ENCODE measurements at regions not wholly inside any gene's neighbourhood (a gene's known extent, or its start where the extent isn't known, plus 50 kb on each side); places are given as distances from the start of the nearest gene placed in this dataset.
"Not testable (repeated sequence)": the region's sequence is repeated elsewhere in the genome, so short reads cannot be mapped to it uniquely, and the experiment has no call there.

DNA sequence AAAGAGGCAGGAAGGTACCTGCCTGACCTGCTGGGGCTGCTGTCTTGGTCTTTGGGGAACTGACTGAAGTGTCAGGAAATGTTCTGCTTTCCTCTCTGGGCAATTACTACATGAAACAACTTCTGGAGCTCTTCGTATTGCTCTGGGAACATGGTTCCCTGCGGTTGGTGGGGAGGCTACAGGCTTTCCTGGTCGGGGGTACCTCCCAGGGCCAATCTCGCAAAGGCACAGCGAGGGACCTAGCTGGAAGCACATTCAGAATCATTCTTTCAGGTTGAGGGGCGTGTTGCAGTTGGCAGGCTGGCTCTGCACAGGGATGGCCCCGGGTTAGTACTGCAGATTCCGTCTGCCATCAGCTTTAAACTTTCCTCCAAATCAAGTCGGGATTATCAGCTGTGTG, 88.9 kb upstream of the RANBP3L start:
- no peaks in the 10 kb centered on the region for H3K36me3 ChIP-seq (ENCODE audit: control insufficient read depth in 1 of 2, insufficient read depth in 2 of 2, low read length in 2 of 2)
- no peak overlapping the region for H3K4me3 ChIP-seq (ENCODE audit: low read depth in 1 of 2, low read length in 2 of 2)
- no peak overlapping the region for H3K27ac ChIP-seq (ENCODE audit: low read length)
- peaks cover 0 to 7% of the 10 kb centered on the region in 2 donors for H3K4me1 ChIP-seq (ENCODE audit: control insufficient read depth in 1 of 2, insufficient read depth in 2 of 2, low read length in 2 of 2)
- H3K27me3 ChIP-seq (ENCODE audit: low read depth, low read length), result no peaks in the 10 kb centered on the region
- no peaks in the 10 kb centered on the region for H3K9me3 ChIP-seq (ENCODE audit: control insufficient read depth in 1 of 2, low read length in 2 of 2)

DNA sequence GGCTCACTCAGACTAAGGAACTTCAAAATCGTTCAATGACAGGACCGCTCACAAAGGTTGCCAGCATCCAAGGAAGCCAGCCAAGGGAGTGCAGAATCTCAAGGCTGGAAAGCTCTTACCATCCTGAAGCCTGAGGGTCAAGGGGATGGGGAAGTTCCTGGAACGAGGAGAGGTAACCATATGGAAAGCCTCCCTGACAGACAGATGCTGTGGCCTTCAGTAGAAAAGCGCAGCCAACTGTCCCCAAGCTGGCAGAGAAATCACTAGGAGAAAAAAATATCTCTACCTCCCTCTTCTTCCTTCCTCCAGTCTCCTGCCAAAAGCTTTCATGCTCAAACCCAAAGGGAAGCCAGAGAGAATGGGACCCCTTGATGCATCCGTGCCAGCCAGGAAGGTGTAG, 90.5 kb upstream of the RANBP3L start:
- H3K36me3 ChIP-seq (ENCODE audit: control insufficient read depth in 1 of 2, insufficient read depth in 2 of 2, low read length in 2 of 2), result no peaks in the 10 kb centered on the region
- H3K4me3 ChIP-seq (ENCODE audit: low read depth in 1 of 2, low read length in 2 of 2), result no peak overlapping the region
- no peaks in the 10 kb centered on the region for H3K27me3 ChIP-seq (ENCODE audit: low read depth, low read length)
- H3K27ac ChIP-seq (ENCODE audit: low read length), result peak overlapping the region; percentile 1
- no peaks in the 10 kb centered on the region for H3K9me3 ChIP-seq (ENCODE audit: control insufficient read depth in 1 of 2, low read length in 2 of 2)
- H3K4me1 ChIP-seq (ENCODE audit: control insufficient read depth in 1 of 2, insufficient read depth in 2 of 2, low read length in 2 of 2), result peaks cover 0 to 10% of the 10 kb centered on the region in 2 donors

DNA sequence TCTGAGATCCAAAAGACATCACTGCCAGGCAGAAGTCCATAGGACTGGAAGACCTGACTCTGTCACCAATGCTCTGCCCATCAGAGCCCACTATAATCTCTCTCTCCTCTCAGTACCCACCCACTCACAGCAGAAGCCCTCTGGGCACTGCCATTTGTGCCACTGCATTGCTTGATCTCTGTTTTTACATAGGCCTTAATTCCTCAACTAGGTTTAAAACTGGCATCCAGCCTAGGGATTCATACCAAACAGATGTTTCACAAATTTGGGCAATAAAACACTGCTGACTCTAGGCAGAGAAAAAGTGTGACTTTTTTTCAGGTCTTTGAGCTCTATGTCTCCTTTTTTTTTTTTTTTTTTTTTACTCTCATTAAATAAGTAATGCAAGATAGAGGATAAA, 91.1 kb upstream of the RANBP3L start:
- Histone ChIP-seq H3K4me1 (ENCODE audit: control insufficient read depth in 1 of 2, insufficient read depth in 2 of 2, low read length in 2 of 2) (peaks cover 0 to 15% of the 10 kb centered on the region in 2 donors), H3K27me3 (ENCODE audit: low read depth, low read length) (no peaks in the 10 kb centered on the region), H3K36me3 (ENCODE audit: control insufficient read depth in 1 of 2, insufficient read depth in 2 of 2, low read length in 2 of 2) (no peaks in the 10 kb centered on the region), H3K9me3 (ENCODE audit: control insufficient read depth in 1 of 2, low read length in 2 of 2) (no peaks in the 10 kb centered on the region), H3K27ac (ENCODE audit: low read length) (peak overlapping the region; percentile 1), H3K4me3 (ENCODE audit: low read depth in 1 of 2, low read length in 2 of 2) (no peak overlapping the region)

DNA sequence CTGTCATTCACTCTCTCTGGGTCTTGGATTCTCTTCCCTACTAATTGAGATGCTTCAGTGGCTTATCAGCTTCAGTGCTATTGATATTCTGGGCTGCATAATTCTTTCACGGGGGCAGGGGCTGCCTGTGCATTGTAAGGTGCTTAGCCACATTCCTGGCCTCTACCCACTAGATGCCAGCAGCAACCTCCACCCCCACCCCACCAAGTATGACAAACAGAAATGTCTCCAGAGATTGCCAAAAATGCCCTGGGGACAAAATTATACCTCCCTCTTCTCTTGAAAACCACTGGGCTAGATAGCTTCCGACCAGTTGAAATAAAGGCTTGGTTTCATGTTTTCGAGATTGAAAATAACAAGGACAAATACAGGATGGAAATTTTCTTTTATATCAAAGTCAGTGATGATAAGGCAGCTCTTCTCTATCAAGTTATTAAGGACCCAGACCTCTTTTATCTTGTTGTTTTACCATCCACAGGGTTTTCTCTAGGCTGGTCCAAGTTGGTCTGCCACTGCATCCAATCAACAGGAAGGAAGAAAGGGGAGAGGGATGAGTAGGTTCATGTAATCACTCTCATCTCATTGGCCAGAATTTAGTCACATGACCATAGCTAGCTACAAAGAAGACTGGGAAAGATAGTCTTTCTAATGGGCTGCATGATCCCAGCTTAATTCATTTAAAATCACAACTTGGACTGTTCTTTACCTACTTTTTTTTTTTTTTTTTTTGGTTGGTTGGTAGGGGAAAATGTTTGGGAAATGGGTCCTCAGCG, 92.1 kb upstream of the RANBP3L start:
- peaks cover 0 to 15% of the 10 kb centered on the region in 2 donors for H3K4me1 ChIP-seq (ENCODE audit: control insufficient read depth in 1 of 2, insufficient read depth in 2 of 2, low read length in 2 of 2)
- H3K36me3 ChIP-seq (ENCODE audit: control insufficient read depth in 1 of 2, insufficient read depth in 2 of 2, low read length in 2 of 2), result no peaks in the 10 kb centered on the region
- H3K27me3 ChIP-seq (ENCODE audit: low read depth, low read length), result no peaks in the 10 kb centered on the region
- no peak overlapping the region for H3K27ac ChIP-seq (ENCODE audit: low read length)
- no peak overlapping the region for H3K4me3 ChIP-seq (ENCODE audit: low read depth in 1 of 2, low read length in 2 of 2)
- H3K9me3 ChIP-seq (ENCODE audit: control insufficient read depth in 1 of 2, low read length in 2 of 2), result no peaks in the 10 kb centered on the region

DNA sequence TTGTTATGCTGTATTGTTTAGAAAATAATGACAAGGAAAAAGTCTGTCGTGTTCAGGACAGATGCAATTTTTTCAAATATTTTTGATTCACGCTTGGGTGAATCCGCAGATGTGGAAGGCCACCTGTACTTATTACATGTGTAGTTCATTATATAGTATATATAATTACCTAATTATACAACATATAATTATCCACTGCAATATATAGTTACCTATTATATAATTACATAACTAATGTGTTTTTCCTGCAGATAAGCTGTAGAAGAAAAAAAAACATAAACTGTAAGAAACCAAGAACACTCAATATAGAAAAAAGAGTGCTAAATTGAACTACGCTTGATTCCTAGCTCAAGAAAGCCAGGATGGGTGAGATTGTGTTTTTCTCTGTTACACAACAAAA, 93.6 kb upstream of the RANBP3L start:
- Histone ChIP-seq H3K4me1 (ENCODE audit: control insufficient read depth in 1 of 2, insufficient read depth in 2 of 2, low read length in 2 of 2) (peaks cover 0 to 15% of the 10 kb centered on the region in 2 donors), H3K9me3 (ENCODE audit: control insufficient read depth in 1 of 2, low read length in 2 of 2) (no peaks in the 10 kb centered on the region), H3K27me3 (ENCODE audit: low read depth, low read length) (no peaks in the 10 kb centered on the region), H3K4me3 (ENCODE audit: low read depth in 1 of 2, low read length in 2 of 2) (no peak overlapping the region), H3K27ac (ENCODE audit: low read length) (no peak overlapping the region), H3K36me3 (ENCODE audit: control insufficient read depth in 1 of 2, insufficient read depth in 2 of 2, low read length in 2 of 2) (no peaks in the 10 kb centered on the region)

DNA sequence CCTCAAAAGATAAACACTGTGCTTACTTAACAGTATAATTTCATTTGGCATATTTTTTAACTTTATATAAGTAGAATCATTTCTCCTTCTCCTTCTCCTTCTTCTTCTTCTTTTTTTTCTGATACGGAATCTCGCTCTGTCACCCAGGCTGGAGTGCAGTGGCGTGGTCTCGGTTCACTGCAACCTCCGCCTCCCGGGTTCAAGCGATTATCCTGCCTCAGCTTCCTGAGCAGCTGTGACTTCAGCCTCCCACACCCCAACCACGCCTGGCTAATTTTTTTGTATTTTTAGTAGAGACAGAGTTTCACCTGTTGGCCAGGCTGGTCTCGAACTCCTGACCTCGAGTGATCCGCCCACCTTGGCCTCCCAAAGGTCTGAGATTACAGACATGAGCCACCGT, 94.2 kb upstream of the RANBP3L start:
- H3K27me3 ChIP-seq (ENCODE audit: low read depth, low read length); H3K9me3 ChIP-seq (ENCODE audit: control insufficient read depth in 1 of 2, low read length in 2 of 2); H3K4me3 ChIP-seq (ENCODE audit: low read depth in 1 of 2, low read length in 2 of 2); H3K27ac ChIP-seq (ENCODE audit: low read length); H3K36me3 ChIP-seq (ENCODE audit: control insufficient read depth in 1 of 2, insufficient read depth in 2 of 2, low read length in 2 of 2): not testable (repeated sequence)
- H3K4me1 ChIP-seq (ENCODE audit: control insufficient read depth in 1 of 2, insufficient read depth in 2 of 2, low read length in 2 of 2), result peaks cover 0 to 15% of the 10 kb centered on the region in 2 donors

DNA sequence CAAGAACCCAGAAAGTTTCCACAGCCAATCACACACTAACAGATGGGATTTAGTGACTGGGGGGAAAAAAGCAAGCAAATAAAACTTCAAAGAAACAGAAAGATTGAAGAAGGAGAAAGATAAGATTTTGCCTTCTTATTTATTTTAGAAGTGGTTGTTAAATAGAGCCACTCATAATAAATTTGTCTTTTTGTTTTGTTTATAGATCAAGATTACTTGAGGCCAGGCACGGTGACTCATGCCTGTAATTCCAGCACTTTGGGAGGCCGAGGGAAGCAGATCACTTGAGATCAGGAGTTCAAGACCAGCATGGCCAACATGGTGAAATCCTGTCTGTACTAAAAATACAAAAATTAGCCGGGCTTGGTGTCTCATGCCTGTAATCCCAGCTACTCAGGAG, 94.9 kb upstream of the RANBP3L start:
- no peaks in the 10 kb centered on the region for H3K36me3 ChIP-seq (ENCODE audit: control insufficient read depth in 1 of 2, insufficient read depth in 2 of 2, low read length in 2 of 2)
- H3K4me1 ChIP-seq (ENCODE audit: control insufficient read depth in 1 of 2, insufficient read depth in 2 of 2, low read length in 2 of 2), result peaks cover 0 to 15% of the 10 kb centered on the region in 2 donors
- no peaks in the 10 kb centered on the region for H3K9me3 ChIP-seq (ENCODE audit: control insufficient read depth in 1 of 2, low read length in 2 of 2)
- H3K27ac ChIP-seq (ENCODE audit: low read length), result no peak overlapping the region
- H3K4me3 ChIP-seq (ENCODE audit: low read depth in 1 of 2, low read length in 2 of 2), result no peak overlapping the region
- H3K27me3 ChIP-seq (ENCODE audit: low read depth, low read length), result no peaks in the 10 kb centered on the region

DNA sequence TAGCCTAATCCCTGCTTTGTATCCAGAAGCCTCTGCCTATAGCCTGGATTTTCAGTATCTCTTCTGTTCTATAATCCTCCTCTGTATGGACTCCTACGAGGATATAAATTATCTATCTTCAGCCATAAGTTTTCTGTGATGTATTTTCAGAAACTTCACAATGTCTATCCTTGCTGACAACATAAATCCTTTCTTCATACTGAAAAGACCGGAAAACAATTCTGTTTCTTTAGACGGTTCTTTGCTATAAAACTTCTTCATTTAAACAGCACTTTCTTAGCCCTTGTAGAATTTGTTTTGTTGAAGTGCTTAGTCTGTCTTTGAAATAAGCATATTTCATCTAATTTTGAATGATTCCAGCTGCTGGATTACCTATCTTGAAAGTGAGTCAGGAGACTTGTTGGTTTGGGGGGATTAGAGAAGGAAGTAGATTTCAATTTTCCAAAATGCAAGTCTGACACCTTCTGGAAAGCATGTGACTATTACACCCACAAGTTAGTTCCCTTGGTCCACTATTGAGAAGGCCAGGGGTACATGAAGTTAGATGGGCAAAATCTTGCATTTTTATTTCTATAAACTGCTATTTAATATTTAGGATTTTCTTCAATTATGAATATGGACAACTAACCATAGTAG, 96.3 kb upstream of the RANBP3L start:
- no peaks in the 10 kb centered on the region for H3K9me3 ChIP-seq (ENCODE audit: control insufficient read depth in 1 of 2, low read length in 2 of 2)
- H3K27ac ChIP-seq (ENCODE audit: low read length), result no peak overlapping the region
- no peaks in the 10 kb centered on the region for H3K36me3 ChIP-seq (ENCODE audit: control insufficient read depth in 1 of 2, insufficient read depth in 2 of 2, low read length in 2 of 2)
- no peak overlapping the region for H3K4me3 ChIP-seq (ENCODE audit: low read depth in 1 of 2, low read length in 2 of 2)
- H3K27me3 ChIP-seq (ENCODE audit: low read depth, low read length), result no peaks in the 10 kb centered on the region
- H3K4me1 ChIP-seq (ENCODE audit: control insufficient read depth in 1 of 2, insufficient read depth in 2 of 2, low read length in 2 of 2), result peaks cover 0 to 8% of the 10 kb centered on the region in 2 donors

DNA sequence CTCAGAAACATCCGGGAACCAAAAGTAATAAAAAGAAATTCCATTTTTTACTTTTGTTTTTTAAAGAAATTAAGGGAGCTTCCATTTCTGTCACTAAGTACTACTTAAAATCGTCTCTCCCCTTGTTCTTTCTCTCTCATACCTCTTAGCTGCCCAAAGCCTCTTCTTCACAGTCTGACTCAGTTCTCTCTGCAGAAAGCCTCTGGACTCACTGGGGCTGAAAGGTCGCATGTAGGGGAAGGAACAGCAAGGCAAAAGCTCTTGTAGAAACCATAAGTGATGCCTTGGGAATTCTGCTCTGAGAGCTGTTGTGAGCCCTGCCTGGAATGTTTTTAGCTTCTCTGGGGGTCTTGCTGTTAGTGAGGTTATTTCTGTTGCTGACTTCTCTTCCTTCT, 100.8 kb upstream of the RANBP3L start:
- no peaks in the 10 kb centered on the region for H3K36me3 ChIP-seq (ENCODE audit: control insufficient read depth in 1 of 2, insufficient read depth in 2 of 2, low read length in 2 of 2)
- no peak overlapping the region for H3K4me3 ChIP-seq (ENCODE audit: low read depth in 1 of 2, low read length in 2 of 2)
- H3K27ac ChIP-seq (ENCODE audit: low read length), result no peak overlapping the region

DNA sequence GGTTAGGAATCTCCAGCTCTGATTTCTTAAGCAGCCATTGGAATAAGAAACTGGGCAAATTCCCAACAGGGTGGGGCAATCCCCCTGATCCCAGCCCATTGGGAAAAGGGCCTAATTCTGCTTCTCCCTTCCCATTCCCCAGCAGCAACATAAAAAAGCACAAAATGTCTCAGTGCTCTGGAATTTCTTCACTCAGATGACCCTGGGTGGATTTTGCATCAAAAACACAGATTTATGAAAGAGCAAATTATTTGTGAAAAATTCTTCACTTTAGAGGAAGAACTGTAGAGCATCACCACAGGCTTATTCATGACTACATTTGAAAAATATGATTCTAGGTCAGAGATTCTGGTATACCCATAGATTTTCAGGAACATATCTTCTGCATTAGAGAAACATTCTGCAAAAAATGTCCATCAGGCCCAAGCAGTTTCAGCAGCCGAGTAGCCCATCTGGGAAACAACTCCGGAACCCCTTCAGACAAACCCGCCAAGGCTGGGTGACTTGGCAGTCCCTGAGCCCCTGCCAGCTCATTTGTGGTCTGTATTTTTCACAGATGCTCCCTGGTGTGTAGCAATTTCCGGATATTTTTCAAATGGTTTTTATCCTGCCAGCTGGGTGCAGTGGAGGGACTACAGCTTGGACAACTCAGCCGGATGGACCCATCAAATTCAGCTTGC, 102.1 kb upstream of the RANBP3L start:
- Histone ChIP-seq H3K4me1 (ENCODE audit: control insufficient read depth in 1 of 2, insufficient read depth in 2 of 2, low read length in 2 of 2) (no peaks in the 10 kb centered on the region), H3K9me3 (ENCODE audit: control insufficient read depth in 1 of 2, low read length in 2 of 2) (no peaks in the 10 kb centered on the region)

More for the DNA sequence above, 100.8 kb upstream of the RANBP3L start:
- Histone ChIP-seq H3K4me1 (ENCODE audit: control insufficient read depth in 1 of 2, insufficient read depth in 2 of 2, low read length in 2 of 2) (peaks cover 0 to 2% of the 10 kb centered on the region in 2 donors), H3K9me3 (ENCODE audit: control insufficient read depth in 1 of 2, low read length in 2 of 2) (no peaks in the 10 kb centered on the region), H3K27me3 (ENCODE audit: low read depth, low read length) (no peaks in the 10 kb centered on the region)

DNA sequence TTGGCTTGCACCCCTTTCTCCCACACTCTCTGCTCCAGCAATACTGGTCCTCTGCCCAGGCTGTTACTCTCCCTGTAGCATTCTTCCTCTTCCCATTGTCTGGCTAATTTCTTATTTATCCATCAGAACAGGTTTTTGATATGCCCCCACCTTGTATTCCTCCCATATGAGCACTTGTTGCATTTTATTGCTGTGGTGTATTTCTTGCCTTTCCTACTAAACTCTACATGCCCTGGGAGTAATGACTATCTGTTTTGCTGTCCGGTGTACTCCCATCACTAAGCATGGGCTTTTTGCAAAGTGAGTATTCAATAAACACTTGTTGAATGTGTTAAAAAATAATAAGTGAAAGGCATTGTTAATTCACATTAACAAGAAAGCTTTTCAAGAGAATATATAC, 104.3 kb upstream of the RANBP3L start:
- Histone ChIP-seq H3K9me3 (ENCODE audit: control insufficient read depth in 1 of 2, low read length in 2 of 2) (no peaks in the 10 kb centered on the region), H3K27ac (ENCODE audit: low read length) (no peak overlapping the region), H3K27me3 (ENCODE audit: low read depth, low read length) (no peaks in the 10 kb centered on the region), H3K36me3 (ENCODE audit: control insufficient read depth in 1 of 2, insufficient read depth in 2 of 2, low read length in 2 of 2) (no peaks in the 10 kb centered on the region), H3K4me3 (ENCODE audit: low read depth in 1 of 2, low read length in 2 of 2) (no peak overlapping the region), H3K4me1 (ENCODE audit: control insufficient read depth in 1 of 2, insufficient read depth in 2 of 2, low read length in 2 of 2) (no peaks in the 10 kb centered on the region)

More for the DNA sequence above, 102.1 kb upstream of the RANBP3L start:
- Histone ChIP-seq H3K27ac (ENCODE audit: low read length) (no peak overlapping the region), H3K27me3 (ENCODE audit: low read depth, low read length) (no peaks in the 10 kb centered on the region), H3K36me3 (ENCODE audit: control insufficient read depth in 1 of 2, insufficient read depth in 2 of 2, low read length in 2 of 2) (no peaks in the 10 kb centered on the region), H3K4me3 (ENCODE audit: low read depth in 1 of 2, low read length in 2 of 2) (no peak overlapping the region)

Measured in muscle layer of duodenum (tissue), 2 donors.